ENCODE measurements at regions not wholly inside any gene's neighbourhood (a gene's known extent, or its start where the extent isn't known, plus 50 kb on each side); places are given as distances from the start of the nearest gene placed in this dataset.

DNA sequence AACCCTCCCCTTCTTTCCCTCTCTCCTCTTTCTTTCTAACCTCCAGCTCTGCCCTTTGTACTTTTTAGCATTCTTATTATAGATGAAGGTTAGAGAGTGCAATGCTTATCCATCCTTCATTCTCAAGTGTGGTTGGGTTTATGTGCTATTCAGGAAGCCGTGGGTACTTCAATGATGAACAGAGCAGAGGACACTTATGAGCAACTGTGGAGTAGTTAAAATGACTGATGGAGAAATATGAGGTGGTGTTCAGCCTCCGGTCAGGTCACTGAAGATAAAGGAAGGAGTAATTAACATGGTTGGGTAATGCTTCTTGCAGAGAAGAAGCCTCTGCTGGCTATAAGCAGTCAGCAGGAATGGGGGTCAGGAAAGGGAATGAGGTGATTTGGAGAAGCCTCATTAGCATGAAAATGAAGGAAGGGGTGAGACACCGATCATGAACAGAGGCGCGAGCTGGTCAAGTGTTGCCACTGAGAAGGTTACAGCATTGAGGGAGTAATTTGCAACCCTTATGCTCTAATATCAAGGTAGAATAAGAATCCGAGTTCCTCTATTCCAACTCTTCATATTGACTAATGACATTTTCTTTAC is 174.7 kb downstream of the LPIN1 start:
- ChIA-PET POLR2A (interaction anchor here (0.6 kb wide), 1 partner anchor 172 kb away, joined by 3 read pairs; no protein-coding TSS in a partner anchor), CTCF (no interaction called here)
- 88% methylated on average over 3 of the region's 6 CpGs for WGBS (ENCODE audit: insufficient coverage)
- no peaks in the 10 kb centered on the region for H3K36me3 ChIP-seq (ENCODE audit: control insufficient read depth in 4 of 4, insufficient read depth in 4 of 4, low read length in 3 of 4)
- no peak overlapping the region for H3K4me3 ChIP-seq (ENCODE audit: control insufficient read depth in 1 of 7, extremely low read depth in 1 of 7, insufficient read depth in 4 of 7, low read depth in 2 of 7, low read length in 6 of 7)
- no peak overlapping the region for H3K27ac ChIP-seq (ENCODE audit: insufficient read depth in 1 of 2, low read depth in 1 of 2, low read length in 2 of 2, poor library complexity in 1 of 2, severe bottlenecking in 2 of 2)
- H3K4me1 ChIP-seq (ENCODE audit: control extremely low read depth in 1 of 4, control insufficient read depth in 4 of 4, insufficient read depth in 4 of 4, low read length in 3 of 4), result peaks cover 0 to 6% (median 0%) of the 10 kb centered on the region in 4 experiments
- H3K27me3 ChIP-seq (replicated peaks in 2 of 5; ENCODE audit: control insufficient read depth in 4 of 5, insufficient read depth in 5 of 5, low read length in 4 of 5), result peaks cover 0 to 7% (median 0%) of the 10 kb centered on the region in 5 experiments
- DNase-seq, result no peak
- H3K9me3 ChIP-seq (ENCODE audit: control extremely low read depth in 1 of 5, control insufficient read depth in 4 of 5, insufficient read depth in 2 of 5, low read depth in 1 of 5, low read length in 4 of 5), result no peaks in the 10 kb centered on the region

DNA sequence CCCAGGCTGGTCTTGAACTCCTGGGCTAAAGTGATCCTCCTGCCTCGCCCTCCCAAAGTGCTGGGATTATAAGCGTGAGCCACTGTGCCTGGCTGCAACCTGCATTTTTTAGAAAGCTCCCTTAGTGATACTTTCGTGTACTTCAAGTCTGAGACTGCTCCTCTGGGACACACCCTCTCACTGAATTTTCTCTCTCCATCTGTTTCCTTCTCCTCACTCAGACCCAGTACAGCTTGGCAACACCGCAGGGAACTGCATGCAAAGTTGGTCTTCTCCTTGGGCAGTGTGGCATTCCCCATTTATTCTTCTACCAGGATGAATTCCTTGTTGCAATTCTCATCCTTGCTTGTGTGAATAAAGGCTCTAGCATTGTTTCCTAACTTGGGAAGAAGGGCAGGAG is 175.9 kb downstream of the LPIN1 start:
- H3K4me1 ChIP-seq (ENCODE audit: control extremely low read depth in 1 of 4, control insufficient read depth in 4 of 4, insufficient read depth in 4 of 4, low read length in 3 of 4), result peaks cover 0 to 6% (median 0%) of the 10 kb centered on the region in 4 experiments
- no peak overlapping the region for H3K4me3 ChIP-seq (ENCODE audit: control insufficient read depth in 1 of 7, extremely low read depth in 1 of 7, insufficient read depth in 4 of 7, low read depth in 2 of 7, low read length in 6 of 7)
- H3K27me3 ChIP-seq (replicated peaks in 2 of 5; ENCODE audit: control insufficient read depth in 4 of 5, insufficient read depth in 5 of 5, low read length in 4 of 5), result peaks cover 0 to 7% (median 0%) of the 10 kb centered on the region in 5 experiments
- 87% methylated on average over 4 of the region's 4 CpGs for WGBS (ENCODE audit: insufficient coverage)
- ChIA-PET CTCF (interaction anchor here (1.4 kb wide), 1 partner anchor 17 kb away, joined by 3 read pairs; no protein-coding TSS in a partner anchor), POLR2A (no interaction called here)
- DNase-seq, result no peak
- no peak overlapping the region for H3K27ac ChIP-seq (ENCODE audit: insufficient read depth in 1 of 2, low read depth in 1 of 2, low read length in 2 of 2, poor library complexity in 1 of 2, severe bottlenecking in 2 of 2)
- no peaks in the 10 kb centered on the region for H3K36me3 ChIP-seq (ENCODE audit: control insufficient read depth in 4 of 4, insufficient read depth in 4 of 4, low read length in 3 of 4)
- H3K9me3 ChIP-seq (ENCODE audit: control extremely low read depth in 1 of 5, control insufficient read depth in 4 of 5, insufficient read depth in 2 of 5, low read depth in 1 of 5, low read length in 4 of 5), result no peaks in the 10 kb centered on the region

DNA sequence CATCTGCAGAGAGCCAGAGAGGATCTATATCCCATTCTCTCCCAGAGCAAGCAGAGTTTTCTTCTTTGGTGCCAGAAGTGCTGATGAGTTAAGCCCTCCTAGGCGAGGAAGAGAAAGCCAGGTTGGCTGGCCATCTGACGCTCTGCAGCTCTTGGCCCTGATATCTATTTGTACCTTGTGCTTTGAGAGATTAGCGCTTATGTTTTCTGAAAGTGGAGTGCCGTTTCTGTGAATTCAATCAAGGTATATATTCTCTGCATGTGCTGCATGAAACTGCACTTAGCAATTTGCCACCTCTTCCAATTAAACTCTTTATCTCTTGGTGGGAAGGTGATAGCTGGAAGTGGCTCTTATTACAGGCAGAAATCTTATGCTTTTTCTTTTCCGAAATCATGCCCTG is 177.5 kb downstream of the LPIN1 start:
- H3K4me1 ChIP-seq (ENCODE audit: control extremely low read depth in 1 of 4, control insufficient read depth in 4 of 4, insufficient read depth in 4 of 4, low read length in 3 of 4), result peaks cover 0 to 6% (median 0%) of the 10 kb centered on the region in 4 experiments
- no peak overlapping the region for H3K4me3 ChIP-seq (ENCODE audit: control insufficient read depth in 1 of 7, extremely low read depth in 1 of 7, insufficient read depth in 4 of 7, low read depth in 2 of 7, low read length in 6 of 7)
- ChIA-PET CTCF (interaction anchor here (1.0 to 1.2 kb wide), 2 partner anchors 8 to 33 kb away, joined by 3 to 6 read pairs; no protein-coding TSS in a partner anchor), POLR2A (no interaction called here)
- H3K27me3 ChIP-seq (replicated peaks in 2 of 5; ENCODE audit: control insufficient read depth in 4 of 5, insufficient read depth in 5 of 5, low read length in 4 of 5), result peaks cover 0 to 7% (median 0%) of the 10 kb centered on the region in 5 experiments
- WGBS (ENCODE audit: insufficient coverage), result 100% methylated on average over 1 of the region's 5 CpGs
- H3K36me3 ChIP-seq (ENCODE audit: control insufficient read depth in 4 of 4, insufficient read depth in 4 of 4, low read length in 3 of 4), result no peaks in the 10 kb centered on the region
- no peaks in the 10 kb centered on the region for H3K9me3 ChIP-seq (ENCODE audit: control extremely low read depth in 1 of 5, control insufficient read depth in 4 of 5, insufficient read depth in 2 of 5, low read depth in 1 of 5, low read length in 4 of 5)
- no peak overlapping the region for H3K27ac ChIP-seq (ENCODE audit: insufficient read depth in 1 of 2, low read depth in 1 of 2, low read length in 2 of 2, poor library complexity in 1 of 2, severe bottlenecking in 2 of 2)
- DNase-seq, result no peak

DNA sequence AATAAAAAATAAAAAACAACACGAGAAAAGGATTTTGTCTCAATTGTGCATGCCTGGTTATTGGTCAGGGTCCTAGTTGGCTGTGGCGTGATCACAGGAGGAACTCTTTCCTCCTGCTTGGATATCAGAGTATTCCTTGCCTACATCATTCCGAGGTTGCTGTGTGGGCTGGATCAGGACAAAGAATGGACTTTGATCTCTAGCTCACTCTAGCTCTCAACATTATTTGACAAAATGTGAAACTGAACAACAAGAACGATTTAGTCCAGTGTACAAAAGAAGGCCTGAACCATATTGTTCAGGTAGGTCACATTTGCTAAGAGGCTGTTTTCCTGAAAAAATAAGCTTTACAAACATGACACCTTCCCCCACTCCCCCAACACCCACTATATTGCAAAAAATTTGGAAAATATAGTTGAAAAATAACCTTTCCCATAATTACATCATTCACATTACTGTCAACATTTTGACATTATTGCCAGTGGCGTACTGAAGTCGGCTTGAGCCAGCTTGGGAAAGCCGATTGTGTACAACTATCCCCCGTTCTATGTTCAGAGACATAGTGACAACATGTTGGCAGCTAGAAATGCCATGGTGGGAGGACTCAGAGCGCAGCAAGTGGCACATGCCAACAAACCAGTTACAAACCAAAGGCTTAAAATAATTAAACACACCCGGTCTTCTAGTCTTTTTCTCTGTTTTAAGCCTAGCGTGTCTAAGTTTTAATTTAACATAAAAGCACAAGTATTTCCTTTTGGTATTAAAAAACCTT is 179.0 kb downstream of the LPIN1 start:
- Histone ChIP-seq H3K9me3 (ENCODE audit: control extremely low read depth in 1 of 5, control insufficient read depth in 4 of 5, insufficient read depth in 2 of 5, low read depth in 1 of 5, low read length in 4 of 5) (no peaks in the 10 kb centered on the region), H3K36me3 (ENCODE audit: control insufficient read depth in 4 of 4, insufficient read depth in 4 of 4, low read length in 3 of 4) (no peaks in the 10 kb centered on the region), H3K27ac (ENCODE audit: insufficient read depth in 1 of 2, low read depth in 1 of 2, low read length in 2 of 2, poor library complexity in 1 of 2, severe bottlenecking in 2 of 2) (no peak overlapping the region), H3K27me3 (replicated peaks in 2 of 5; ENCODE audit: control insufficient read depth in 4 of 5, insufficient read depth in 5 of 5, low read length in 4 of 5) (peaks cover 0 to 7% (median 0%) of the 10 kb centered on the region in 5 experiments), H3K4me3 (ENCODE audit: control insufficient read depth in 1 of 7, extremely low read depth in 1 of 7, insufficient read depth in 4 of 7, low read depth in 2 of 7, low read length in 6 of 7) (no peak overlapping the region), H3K4me1 (ENCODE audit: control extremely low read depth in 1 of 4, control insufficient read depth in 4 of 4, insufficient read depth in 4 of 4, low read length in 3 of 4) (peaks cover 0 to 13% (median 9%) of the 10 kb centered on the region in 4 experiments)
- ChIA-PET POLR2A (no interaction called here), CTCF (interaction anchor here (0.7 kb wide), 1 partner anchor 20 kb away, joined by 3 read pairs; no protein-coding TSS in a partner anchor)
- 97% methylated on average over 6 of the region's 11 CpGs for WGBS (ENCODE audit: insufficient coverage)
- DNase-seq, result no peak

DNA sequence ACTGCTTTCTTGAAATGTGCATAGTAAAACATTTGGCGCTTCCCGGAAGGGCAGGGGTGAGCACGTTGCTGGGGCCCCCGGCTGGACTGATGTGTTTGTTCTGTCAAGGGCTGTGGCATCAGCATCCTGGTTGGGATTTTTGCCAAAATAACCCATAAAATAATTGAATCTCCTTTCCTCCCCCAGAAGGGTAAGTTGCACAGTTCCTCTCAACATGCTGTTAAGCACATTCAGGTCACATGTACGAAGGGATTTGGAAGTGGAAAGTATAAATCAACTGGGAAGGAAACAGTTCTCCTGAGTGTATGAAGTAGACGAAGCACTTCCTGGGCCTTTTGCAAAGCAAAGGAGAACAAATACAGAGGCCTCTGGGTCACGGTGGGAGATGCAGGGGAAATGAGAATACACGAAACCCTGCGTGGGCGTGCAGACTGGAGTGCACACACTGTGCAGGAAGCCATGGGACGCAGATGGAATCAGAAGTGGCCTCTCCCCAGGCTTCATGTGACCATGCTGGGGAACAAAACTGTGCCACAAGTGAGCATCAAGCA is 183.9 kb downstream of the LPIN1 start:
- ChIA-PET POLR2A (no interaction called here), CTCF (no interaction called here)
- H3K36me3 ChIP-seq (ENCODE audit: control insufficient read depth in 4 of 4, insufficient read depth in 4 of 4, low read length in 3 of 4), result no peaks in the 10 kb centered on the region
- H3K4me1 ChIP-seq (ENCODE audit: control extremely low read depth in 1 of 4, control insufficient read depth in 4 of 4, insufficient read depth in 4 of 4, low read length in 3 of 4), result peaks cover 0 to 14% (median 13%) of the 10 kb centered on the region in 4 experiments
- H3K9me3 ChIP-seq (ENCODE audit: control extremely low read depth in 1 of 5, control insufficient read depth in 4 of 5, insufficient read depth in 2 of 5, low read depth in 1 of 5, low read length in 4 of 5), result no peaks in the 10 kb centered on the region
- peak in 2 of 3 donors; percentile 34 to 37 for DNase-seq
- no peaks in the 10 kb centered on the region for H3K27me3 ChIP-seq (replicated peaks in 2 of 5; ENCODE audit: control insufficient read depth in 4 of 5, insufficient read depth in 5 of 5, low read length in 4 of 5)
- H3K4me3 ChIP-seq (ENCODE audit: control insufficient read depth in 1 of 7, extremely low read depth in 1 of 7, insufficient read depth in 4 of 7, low read depth in 2 of 7, low read length in 6 of 7), result no peak overlapping the region
- H3K27ac ChIP-seq (ENCODE audit: insufficient read depth in 1 of 2, low read depth in 1 of 2, low read length in 2 of 2, poor library complexity in 1 of 2, severe bottlenecking in 2 of 2), result no peak overlapping the region
- 26% methylated on average over 10 of the region's 11 CpGs for WGBS (ENCODE audit: insufficient coverage)

DNA sequence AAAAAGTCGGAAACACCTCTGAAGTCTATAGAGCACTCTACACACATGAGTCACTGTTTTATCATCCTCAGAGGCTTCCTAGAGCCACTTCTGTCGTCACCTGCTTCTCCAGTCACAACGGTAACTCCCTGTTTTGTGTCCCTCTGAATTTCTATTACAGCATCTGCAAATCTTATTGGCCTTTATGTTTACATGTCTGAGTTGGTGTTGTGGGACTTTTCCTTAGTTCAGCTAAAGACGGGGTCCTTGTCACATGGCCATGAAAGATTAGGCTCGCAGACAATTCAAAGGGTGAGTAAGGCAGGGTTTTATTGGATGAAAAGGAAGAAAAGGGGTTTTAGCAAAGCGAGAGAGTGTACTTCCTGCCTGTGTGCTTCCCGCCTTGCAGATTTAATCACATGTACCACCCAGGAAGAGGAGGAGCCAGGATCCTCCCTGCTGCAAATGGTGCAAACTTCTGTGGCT is 185.6 kb downstream of the LPIN1 start:
- WGBS (ENCODE audit: insufficient coverage), result 91% methylated on average over 6 of the region's 7 CpGs
- H3K27me3 ChIP-seq (replicated peaks in 2 of 5; ENCODE audit: control insufficient read depth in 4 of 5, insufficient read depth in 5 of 5, low read length in 4 of 5), result no peaks in the 10 kb centered on the region
- no peaks in the 10 kb centered on the region for H3K36me3 ChIP-seq (ENCODE audit: control insufficient read depth in 4 of 4, insufficient read depth in 4 of 4, low read length in 3 of 4)
- H3K4me1 ChIP-seq (ENCODE audit: control extremely low read depth in 1 of 4, control insufficient read depth in 4 of 4, insufficient read depth in 4 of 4, low read length in 3 of 4), result peaks cover 0 to 14% (median 13%) of the 10 kb centered on the region in 4 experiments
- no peaks in the 10 kb centered on the region for H3K9me3 ChIP-seq (ENCODE audit: control extremely low read depth in 1 of 5, control insufficient read depth in 4 of 5, insufficient read depth in 2 of 5, low read depth in 1 of 5, low read length in 4 of 5)
- no peak overlapping the region for H3K27ac ChIP-seq (ENCODE audit: insufficient read depth in 1 of 2, low read depth in 1 of 2, low read length in 2 of 2, poor library complexity in 1 of 2, severe bottlenecking in 2 of 2)
- DNase-seq, result no peak
- ChIA-PET CTCF (no interaction called here), POLR2A (no interaction called here)
- H3K4me3 ChIP-seq (ENCODE audit: control insufficient read depth in 1 of 7, extremely low read depth in 1 of 7, insufficient read depth in 4 of 7, low read depth in 2 of 7, low read length in 6 of 7), result no peak overlapping the region

DNA sequence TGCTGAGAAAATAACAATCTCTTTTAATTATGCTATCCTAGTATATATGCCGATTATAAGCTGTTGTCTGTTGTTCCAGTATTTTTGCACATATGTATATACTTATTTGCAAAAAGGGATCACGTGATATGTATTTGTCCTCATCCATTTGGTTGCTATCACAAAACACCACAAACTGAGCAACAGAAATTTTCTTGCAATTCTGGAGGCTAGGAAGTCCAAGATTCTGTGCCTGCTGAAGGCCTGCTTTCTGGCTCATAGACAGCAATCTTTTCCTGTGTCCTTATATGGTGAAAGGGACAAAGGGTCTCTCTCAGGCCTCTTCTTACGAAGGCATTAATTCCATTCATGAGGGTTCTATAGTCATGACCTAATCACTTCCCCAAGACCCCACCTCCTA is 186.5 kb downstream of the LPIN1 start:
- H3K27me3 ChIP-seq (replicated peaks in 2 of 5; ENCODE audit: control insufficient read depth in 4 of 5, insufficient read depth in 5 of 5, low read length in 4 of 5), result no peaks in the 10 kb centered on the region
- H3K36me3 ChIP-seq (ENCODE audit: control insufficient read depth in 4 of 4, insufficient read depth in 4 of 4, low read length in 3 of 4), result no peaks in the 10 kb centered on the region
- H3K27ac ChIP-seq (ENCODE audit: insufficient read depth in 1 of 2, low read depth in 1 of 2, low read length in 2 of 2, poor library complexity in 1 of 2, severe bottlenecking in 2 of 2), result no peak overlapping the region
- H3K9me3 ChIP-seq (ENCODE audit: control extremely low read depth in 1 of 5, control insufficient read depth in 4 of 5, insufficient read depth in 2 of 5, low read depth in 1 of 5, low read length in 4 of 5), result no peaks in the 10 kb centered on the region
- no peak for DNase-seq
- no peak overlapping the region for H3K4me3 ChIP-seq (ENCODE audit: control insufficient read depth in 1 of 7, extremely low read depth in 1 of 7, insufficient read depth in 4 of 7, low read depth in 2 of 7, low read length in 6 of 7)
- H3K4me1 ChIP-seq (ENCODE audit: control extremely low read depth in 1 of 4, control insufficient read depth in 4 of 4, insufficient read depth in 4 of 4, low read length in 3 of 4), result peaks cover 0 to 14% (median 13%) of the 10 kb centered on the region in 4 experiments
- ChIA-PET CTCF (no interaction called here), POLR2A (no interaction called here)
- WGBS (ENCODE audit: insufficient coverage), result no CpG with 5 or more reads among the region's 3 CpGs

Data from common myeloid progenitor, CD34-positive (primary cell).